NCI-H226 (cell line): ENCODE measurements at regions not wholly inside any gene's neighbourhood (a gene's known extent, or its start where the extent isn't known, plus 50 kb on each side); places are given as distances from the start of the nearest gene placed in this dataset.

Source experiments
- DNase-seq: peaks from one replicate; pipeline ENCODE4 v3.0.0-alpha.2; 2015

GRCh38 chr14:80146941-80147340, 64.4 kb downstream of the DIO2 start:
- DNase-seq: no peak

DNA sequence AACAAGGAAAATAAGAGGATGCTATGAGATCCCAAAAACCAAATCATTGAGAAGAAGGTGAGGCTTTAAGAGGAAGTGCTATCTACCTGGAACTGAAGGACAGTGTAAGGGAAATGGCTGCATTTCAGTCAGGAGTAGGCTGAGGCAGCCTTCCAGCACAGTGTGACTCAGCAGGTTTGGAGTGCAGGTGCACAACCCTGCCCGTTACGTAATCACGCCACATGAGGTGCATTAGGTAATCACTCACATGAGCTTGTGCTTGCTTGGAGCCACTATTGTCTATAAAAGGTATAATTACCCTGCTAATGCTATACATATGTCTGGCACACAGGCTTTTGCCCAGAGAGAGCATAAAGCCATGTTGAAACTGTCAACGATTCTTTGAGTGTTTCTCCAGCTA, 74.9 kb downstream of the DIO2 start:
- DNase-seq: peak; percentile 16

DNA sequence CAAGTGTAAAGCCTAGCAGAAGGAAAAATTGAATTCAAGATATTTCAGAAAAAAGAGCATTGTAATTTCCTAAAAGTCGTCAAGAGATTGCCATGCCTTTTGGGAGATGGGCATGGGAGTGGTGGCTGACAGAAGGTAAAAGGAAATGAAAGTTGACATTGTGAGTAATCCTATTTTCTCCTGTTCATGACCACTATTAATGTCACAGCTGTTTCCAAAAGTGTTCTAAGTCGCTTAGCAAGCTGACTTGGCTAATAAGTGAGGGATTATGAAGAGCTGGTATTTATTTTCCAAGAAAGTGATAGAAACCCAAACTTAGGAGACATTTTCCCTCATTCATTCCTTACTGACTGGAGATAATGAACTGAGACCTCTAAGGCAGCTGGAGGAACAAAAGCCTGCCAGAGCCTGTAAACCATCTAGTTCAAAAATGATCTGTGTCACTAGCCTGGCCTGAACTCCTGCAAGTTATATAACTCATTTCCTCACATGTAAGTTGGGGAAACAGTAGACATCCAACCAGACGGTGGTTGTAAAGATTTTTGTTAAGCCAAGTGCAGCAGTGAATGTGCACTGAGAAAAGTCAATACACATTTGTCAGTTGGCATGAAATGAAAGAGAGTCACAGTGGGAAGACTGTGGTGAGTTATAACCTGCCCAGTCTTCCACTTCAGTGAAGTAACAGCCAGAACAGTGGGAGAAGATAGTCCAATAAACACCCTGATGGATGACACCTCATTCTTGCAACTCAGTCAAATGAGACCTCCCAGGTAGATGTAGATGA, 75.8 kb downstream of the DIO2 start:
- no peak for DNase-seq

DNA sequence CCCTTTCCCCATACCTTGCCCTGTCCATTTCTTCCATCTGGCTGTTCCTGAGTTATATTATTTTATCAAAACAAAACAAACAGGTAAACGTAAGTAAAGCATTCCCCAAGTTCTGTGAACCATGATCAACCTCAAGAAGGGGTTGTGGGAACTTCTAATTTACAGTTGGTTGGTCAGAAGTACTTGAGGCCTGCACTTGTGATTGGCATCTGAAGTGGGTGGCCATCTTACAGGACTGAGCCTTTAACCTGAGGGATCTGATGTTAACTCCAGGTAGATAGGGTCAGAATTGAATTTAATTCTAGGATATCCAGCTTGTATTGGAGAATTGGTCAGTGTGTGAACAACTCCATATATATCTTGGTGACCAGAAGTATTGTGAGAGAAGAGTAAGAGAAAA, 77.0 kb downstream of the DIO2 start:
- no peak for DNase-seq

DNA sequence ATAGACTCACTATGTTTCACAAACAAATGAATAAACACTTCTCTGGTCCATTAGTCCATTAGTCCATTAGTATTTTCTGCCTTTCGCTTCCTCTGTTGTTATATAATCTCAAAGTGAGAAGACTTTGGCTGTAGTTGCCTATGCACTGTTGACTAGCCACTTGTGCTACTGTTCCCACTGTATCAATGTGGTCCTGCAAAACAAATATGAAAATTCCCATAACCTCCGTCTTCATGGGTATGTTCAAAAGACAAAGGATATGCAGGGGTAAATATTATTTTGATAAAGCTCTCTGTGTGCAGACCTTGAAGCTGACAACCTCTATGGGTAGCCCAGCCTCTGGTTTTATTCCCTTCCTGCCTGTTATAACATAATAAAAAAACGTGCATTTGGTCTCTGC, 77.8 kb downstream of the DIO2 start:
- DNase-seq: no peak

DNA sequence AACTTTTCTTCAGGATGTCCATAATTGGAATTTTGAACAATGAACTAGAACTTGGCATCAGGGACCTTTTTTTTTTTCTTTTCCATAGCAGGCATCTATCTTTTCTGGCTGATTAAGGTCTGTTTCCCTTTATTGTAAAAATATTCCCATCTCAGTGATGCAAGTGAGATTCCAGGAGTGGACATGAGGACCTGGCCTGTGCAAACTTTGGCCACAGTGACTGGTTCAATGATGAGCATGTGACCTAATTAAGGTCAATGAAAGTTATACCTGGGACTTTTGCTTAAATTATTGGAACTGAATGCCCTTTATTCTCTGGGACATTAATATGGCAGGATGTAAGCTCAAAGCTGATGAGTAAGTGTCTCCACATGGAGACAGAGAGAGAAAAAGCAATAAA, 83.8 kb downstream of the DIO2 start:
- DNase-seq: no peak

GRCh38 chr14:80124794-80125193, 86.5 kb downstream of the DIO2 start:
- no peak for DNase-seq

GRCh38 chr14:80117876-80118275, 93.4 kb downstream of the DIO2 start:
- no peak for DNase-seq

DNA sequence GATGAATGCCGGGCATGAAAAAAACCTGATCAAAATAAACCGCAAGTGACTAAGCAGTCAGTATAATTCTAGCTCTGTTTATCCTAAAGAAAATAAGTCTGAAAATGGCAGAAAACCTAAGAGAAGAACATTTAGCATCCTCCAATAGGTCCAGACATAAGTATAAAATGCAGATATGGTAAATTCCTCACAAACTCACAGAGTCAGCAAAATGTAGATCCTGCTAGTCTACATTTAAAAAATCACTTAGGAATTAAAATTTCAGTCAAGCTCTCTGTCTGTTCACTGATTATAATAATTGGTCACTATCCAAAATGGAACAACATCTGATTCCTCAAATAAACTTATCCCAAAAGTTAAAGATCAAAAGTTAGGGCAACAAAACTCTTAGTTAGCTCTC, 95.1 kb downstream of the DIO2 start:
- no peak for DNase-seq

DNA sequence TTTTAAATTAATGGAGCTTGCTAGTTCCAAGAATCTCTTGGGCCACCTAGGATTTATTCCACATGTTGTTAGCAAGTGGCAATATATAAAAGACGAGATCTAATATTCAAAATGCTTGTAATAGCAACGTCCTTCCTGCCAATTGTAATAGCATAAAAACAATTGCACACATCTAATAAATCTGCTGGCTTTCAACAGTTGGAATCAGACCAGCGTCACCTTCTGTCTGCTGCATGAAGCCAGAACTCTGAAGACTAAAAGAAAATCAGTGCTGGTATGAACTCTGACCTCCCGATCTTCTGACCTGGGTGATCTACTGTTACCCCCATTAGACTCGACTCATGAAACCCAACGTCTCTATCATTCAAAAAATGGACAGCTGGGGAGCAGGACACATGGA, 100.6 kb downstream of the DIO2 start:
- no peak for DNase-seq

- DNase-seq: no peak
Measured at GRCh38 chr14:80109055-80109454, 102.2 kb downstream of the DIO2 start.

DNA sequence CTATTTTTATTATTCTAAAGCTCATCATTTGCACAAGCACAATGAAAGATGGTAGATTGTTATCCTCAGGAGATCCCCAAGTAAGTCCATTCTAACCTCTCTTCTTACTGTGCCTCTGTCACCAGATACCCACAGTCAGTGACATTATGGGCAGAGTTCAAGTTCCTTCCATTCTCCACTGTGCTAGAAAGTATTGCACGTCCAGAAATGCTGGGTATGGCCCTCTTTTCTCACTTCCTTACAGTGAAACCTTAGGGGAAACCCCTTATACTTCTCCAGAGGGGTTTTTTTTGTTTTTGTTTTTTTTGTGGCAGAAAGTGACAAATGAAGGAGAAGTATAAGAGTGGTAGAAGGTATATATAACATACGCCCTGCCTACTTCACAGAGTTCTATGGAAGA, 102.9 kb downstream of the DIO2 start:
- DNase-seq: no peak

- DNase-seq: no peak
Measured at GRCh38 chr14:80105488-80105994, 105.8 kb downstream of the DIO2 start.

GRCh38 chr14:80101835-80102234, 109.5 kb downstream of the DIO2 start:
- no peak for DNase-seq

DNA sequence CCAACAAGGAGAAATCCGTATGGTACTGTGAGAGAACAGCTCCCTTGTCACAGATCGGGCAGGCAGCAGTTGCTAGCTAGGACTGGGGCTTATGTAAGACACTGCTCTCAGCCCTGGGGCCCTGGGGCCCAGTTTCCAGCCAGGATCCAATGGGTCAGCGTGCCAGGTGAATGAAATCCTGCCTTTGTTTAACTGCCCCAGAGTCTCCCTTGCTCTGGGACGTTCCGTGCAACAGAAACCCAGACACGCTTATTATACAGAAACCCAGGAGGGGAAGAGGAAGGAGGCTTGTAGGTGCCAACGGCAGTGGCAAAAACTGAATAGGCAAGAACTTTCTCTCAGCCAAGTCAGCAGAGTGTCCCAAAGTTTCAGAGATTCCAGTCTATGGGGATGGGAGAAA, 110.6 kb downstream of the DIO2 start:
- DNase-seq: no peak

DNA sequence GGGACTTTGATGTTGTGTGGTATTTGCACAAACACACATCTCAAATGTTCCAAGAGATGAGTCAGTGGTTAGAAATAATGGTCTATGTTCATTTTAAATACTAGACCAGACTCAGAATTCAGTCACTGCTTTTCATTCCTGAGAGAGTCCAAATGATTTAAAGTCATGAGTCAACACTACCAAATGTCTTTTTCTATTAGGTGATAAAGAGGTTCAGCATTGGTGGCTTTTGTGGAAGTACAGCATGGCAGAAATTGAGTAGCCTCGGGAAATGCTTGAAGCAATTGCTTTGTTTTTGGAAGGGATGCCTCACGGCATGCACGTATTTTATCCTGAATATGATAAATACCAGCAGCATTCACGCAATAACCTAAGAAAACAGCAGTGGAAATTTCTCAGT, 115.7 kb downstream of the DIO2 start:
- DNase-seq: peak; percentile 65

- DNase-seq: peak; percentile 23
Measured at GRCh38 chr14:80087411-80087810, 123.9 kb downstream of the DIO2 start.

DNA sequence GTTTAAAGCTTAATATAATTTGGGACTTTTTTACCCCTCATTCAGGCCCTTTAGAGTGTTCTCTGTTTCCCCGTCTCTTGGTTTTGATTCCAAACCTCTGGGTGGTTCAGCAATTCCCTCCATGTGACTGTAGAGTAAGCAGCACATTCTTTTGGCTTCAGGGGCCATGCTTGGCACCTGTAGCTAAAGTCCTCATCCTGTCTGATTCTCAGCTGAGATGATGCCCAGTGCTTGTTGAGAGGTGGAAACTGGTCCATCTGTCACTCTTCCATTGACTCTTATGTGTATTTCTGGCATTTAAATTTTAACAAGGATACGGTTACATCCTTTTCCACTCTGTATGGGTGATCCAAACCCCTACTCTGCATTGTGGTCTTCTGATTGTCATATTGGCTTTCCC, 127.1 kb downstream of the DIO2 start:
- no peak for DNase-seq

GRCh38 chr14:80080601-80081000, 130.7 kb downstream of the DIO2 start:
- no peak for DNase-seq

DNA sequence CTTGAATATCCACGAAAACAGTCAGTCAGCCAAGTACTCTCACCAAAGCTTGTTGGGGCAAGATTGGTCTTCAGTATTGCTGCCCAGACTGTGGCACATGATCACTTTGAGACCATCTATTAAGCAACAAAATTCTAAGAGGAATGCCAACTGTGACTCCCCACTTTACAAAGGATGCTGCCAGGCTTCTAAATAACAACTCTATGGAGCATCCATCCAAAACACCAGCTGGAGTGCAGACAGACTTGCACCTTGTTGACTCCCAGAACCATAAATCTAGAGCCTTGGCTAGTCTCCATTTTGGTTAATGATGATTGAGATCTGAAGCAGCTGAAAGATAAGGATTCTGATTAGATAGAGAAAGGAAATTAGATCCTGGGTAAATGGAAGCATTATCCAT, 132.8 kb downstream of the DIO2 start:
- no peak for DNase-seq

DNA sequence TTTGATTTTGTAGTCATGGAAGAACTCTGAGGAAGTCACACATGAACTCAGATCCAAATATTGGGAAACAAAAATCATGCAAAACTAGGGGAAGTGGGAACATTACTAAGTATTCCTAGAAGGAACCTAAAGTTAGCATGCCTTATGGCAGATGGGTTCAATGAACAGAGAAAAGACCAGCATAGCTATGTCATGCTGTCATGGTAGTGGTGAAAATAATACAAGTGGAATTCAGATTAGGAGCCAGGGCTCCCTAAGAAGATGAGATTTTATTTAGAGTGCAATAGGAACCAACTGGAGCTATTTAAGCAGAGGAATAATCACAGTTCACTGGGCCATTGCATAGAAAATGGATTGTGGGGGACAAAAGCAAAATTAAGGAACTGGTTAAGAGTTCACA, 134.0 kb downstream of the DIO2 start:
- peak; percentile 6 for DNase-seq

DNA sequence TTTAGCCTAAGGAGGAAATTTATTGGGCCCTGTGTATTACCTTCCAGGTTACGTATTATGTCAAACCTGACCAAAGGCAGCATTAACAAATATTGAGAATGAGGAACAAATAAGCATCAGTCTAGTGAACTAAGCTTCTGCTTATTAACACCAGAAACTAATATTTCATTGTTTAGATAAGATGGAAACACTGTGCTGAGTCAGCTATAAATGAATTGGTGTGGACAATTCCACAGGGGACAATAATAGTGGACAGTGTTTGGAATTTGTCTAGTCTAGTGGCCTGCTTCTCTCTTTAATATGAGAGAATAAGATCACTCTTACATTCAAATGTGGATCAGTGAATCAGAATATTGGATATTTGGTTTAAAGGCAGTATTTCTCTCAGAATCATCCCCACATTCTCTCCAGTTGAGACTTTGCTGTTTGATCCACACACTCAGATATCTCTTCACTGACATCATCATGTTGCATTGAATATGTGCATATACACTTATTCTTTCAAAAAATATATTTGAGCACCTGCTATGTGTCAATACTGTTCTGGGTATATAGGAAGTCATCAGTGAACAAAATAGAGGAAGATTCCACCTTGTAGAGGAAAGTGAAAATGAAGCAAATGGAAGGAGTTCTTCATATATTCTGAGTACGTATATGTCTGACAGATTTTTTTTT, 136.3 kb downstream of the DIO2 start:
- DNase-seq: no peak

- no peak for DNase-seq
Measured at GRCh38 chr14:80059041-80059440, 152.3 kb downstream of the DIO2 start.

DNA sequence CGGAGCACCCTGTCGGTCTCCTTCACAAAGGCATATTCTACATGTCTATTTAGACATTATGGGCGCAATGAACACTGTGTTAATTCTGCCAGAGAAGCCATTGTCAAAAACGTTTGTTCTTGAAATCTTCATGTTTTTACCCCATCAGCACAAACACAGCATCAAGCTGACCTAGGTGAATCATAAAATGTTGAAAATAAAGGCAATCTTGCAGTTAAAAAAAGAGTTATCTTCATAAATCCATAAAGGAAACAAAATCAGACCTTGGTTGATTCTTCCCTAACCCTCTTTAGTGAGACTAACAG, 154.9 kb downstream of the DIO2 start:
- DNase-seq: no peak
